GM21526 (cell line): ENCODE measurements at regions not wholly inside any gene's neighbourhood (a gene's known extent, or its start where the extent isn't known, plus 50 kb on each side); places are given as distances from the start of the nearest gene placed in this dataset.
"Not testable (repeated sequence)": the region's sequence is repeated elsewhere in the genome, so short reads cannot be mapped to it uniquely, and the experiment has no call there.

ENCODE experiments used
- ATAC-seq: cut with Tn5 transposase; IDR thresholded peaks from one replicate; pipeline ENCODE4 v1.9.1; 2021; ENCODE audit warnings: moderate library complexity; ENCODE audit not compliant: unreplicated experiment, low FRiP score

GRCh38 chr6:121853686-121854085 lies 418.2 kb downstream of the GJA1 start:
- no peak for ATAC-seq

GRCh38 chr6:121855521-121855920 lies 420.1 kb downstream of the GJA1 start:
- no peak for ATAC-seq

GRCh38 chr6:121856296-121856695 lies 420.9 kb downstream of the GJA1 start:
- ATAC-seq: no peak

- ATAC-seq: no peak
Observed at GRCh38 chr6:121857551-121857950, 422.1 kb downstream of the GJA1 start.

GRCh38 chr6:121858310-121858709 lies 422.9 kb downstream of the GJA1 start:
- no peak for ATAC-seq

GRCh38 chr6:121858986-121859385 lies 423.5 kb downstream of the GJA1 start:
- ATAC-seq: no peak

- no peak for ATAC-seq
Observed at GRCh38 chr6:121865811-121866210, 430.4 kb downstream of the GJA1 start.

- ATAC-seq: no peak
Observed at GRCh38 chr6:121867095-121867494, 431.6 kb downstream of the GJA1 start.

GRCh38 chr6:121868206-121868605 lies 432.8 kb downstream of the GJA1 start:
- no peak for ATAC-seq

- ATAC-seq: no peak
Observed at GRCh38 chr6:121873595-121873994, 438.1 kb downstream of the GJA1 start.

- no peak for ATAC-seq
Observed at GRCh38 chr6:121876721-121877120, 441.3 kb downstream of the GJA1 start.

GRCh38 chr6:121879149-121879548 lies 443.7 kb downstream of the GJA1 start:
- ATAC-seq: no peak

- no peak for ATAC-seq
Observed at GRCh38 chr6:121880831-121881230, 445.4 kb downstream of the GJA1 start.

- no peak for ATAC-seq
Observed at GRCh38 chr6:121881974-121882667, 446.7 kb downstream of the GJA1 start.

GRCh38 chr6:121884091-121884490 lies 448.6 kb downstream of the GJA1 start:
- no peak for ATAC-seq

- ATAC-seq: no peak
Observed at GRCh38 chr6:121884620-121885019, 449.2 kb downstream of the GJA1 start.

GRCh38 chr6:121885399-121886152 lies 450.1 kb downstream of the GJA1 start:
- ATAC-seq: no peak

GRCh38 chr6:121886223-121886830 lies 450.9 kb downstream of the GJA1 start:
- ATAC-seq: no peak

- ATAC-seq: no peak
Observed at GRCh38 chr6:121887724-121888123, 452.3 kb downstream of the GJA1 start.

GRCh38 chr6:121890307-121890910 lies 455.0 kb downstream of the GJA1 start:
- ATAC-seq: no peak

GRCh38 chr6:121895731-121896130 lies 460.3 kb downstream of the GJA1 start:
- ATAC-seq: not testable (repeated sequence)
